Endothelial cell of umbilical vein (primary cell): ENCODE measurements at regions not wholly inside any gene's neighbourhood (a gene's known extent, or its start where the extent isn't known, plus 50 kb on each side); places are given as distances from the start of the nearest gene placed in this dataset.

ENCODE experiments used
- BruUV-seq: library from RNA; stranded (reverse); fragments of 400-500 nt; replicated peaks from 2 replicates; lab custom pipeline; 2021; lab: Mats Ljungman, UMichigan
- CTCF ChIA-PET: fragments of 300-600, 350-600 bp; sonication (Branson Sonifier 250); formaldehyde crosslinking; loops from one replicate; lab custom pipeline; 2021; ENCODE audit warnings: antibody characterized with exemption, inconsistent platforms; lab: Charles Lee
- POLR2A ChIA-PET: fragments of 300-600, 350-600 bp; sonication (Branson Sonifier 250); formaldehyde crosslinking; loops from one replicate; lab custom pipeline; 2021; ENCODE audit warnings: antibody characterized with exemption, inconsistent platforms; lab: Charles Lee
- DNase-seq: peaks from one replicate; pipeline ENCODE4 v3.0.0-alpha.2; 2011; ENCODE audit warnings: low read depth, low spot score
- FAIRE-seq: peaks from 2 replicates; lab custom pipeline; 2011; peaks lifted over from hg19 to GRCh38; lab: Jason Lieb, UNC
- H2AFZ ChIP-seq: 2 replicates; pipeline ENCODE4 v1.6.0; 2012; ENCODE audit warnings: low read depth, low read length, control low read depth, inconsistent platforms
- H3K27ac ChIP-seq: 2 replicates; pipeline ENCODE4 v1.5.1; 2011; ENCODE audit warnings: low read depth, mild to moderate bottlenecking, control low read depth, low read length, moderate library complexity; ENCODE audit not compliant: insufficient read depth
- H3K27me3 ChIP-seq, 2 experiments: 2 replicates each; pipeline versions ENCODE4 v1.6.0 to v1.6.1; 2011; ENCODE audit warnings: low read length in 2 of 2, mixed read lengths in 1 of 2; ENCODE audit not compliant: control insufficient read depth in 2 of 2, insufficient read depth in 2 of 2
- H3K36me3 ChIP-seq, 2 experiments: 2 replicates in 1 of 2; 3 replicates in 1 of 2; pipeline ENCODE4 v1.5.1; 2011; ENCODE audit warnings: low read length in 2 of 2, mild to moderate bottlenecking in 1 of 2, moderate library complexity in 1 of 2; ENCODE audit not compliant: control insufficient read depth in 2 of 2, insufficient read depth in 2 of 2; ENCODE audit errors: extremely low read depth in 1 of 2
- H3K4me1 ChIP-seq: 3 replicates; pipeline ENCODE4 v1.5.1; 2011; ENCODE audit warnings: mild to moderate bottlenecking, low read length; ENCODE audit not compliant: control insufficient read depth, insufficient read depth; ENCODE audit errors: extremely low read depth
- H3K4me2 ChIP-seq: 2 replicates; pipeline ENCODE4 v1.6.1; 2011; ENCODE audit warnings: low read length, control low read depth, mixed read lengths; ENCODE audit not compliant: insufficient read depth
- H3K4me3 ChIP-seq, 3 experiments: fragments of 200-600 bp in 1 of 3; sonication (generic), shearing (Covaris generic) in 1 of 3; replicated peaks in 1 of 3; 2 replicates each; pipeline ENCODE4 v1.5.1; 2011 to 2016; ENCODE audit warnings: control low read depth in 3 of 3, low read length in 3 of 3, mild to moderate bottlenecking in 2 of 3, inconsistent platforms in 1 of 3, low read depth in 1 of 3, moderate library complexity in 1 of 3; ENCODE audit not compliant: insufficient read depth in 1 of 3
- H3K79me2 ChIP-seq: 2 replicates; pipeline ENCODE4 v1.6.0; 2012; ENCODE audit warnings: low read length, inconsistent platforms; ENCODE audit not compliant: control insufficient read depth, insufficient read depth
- H3K9ac ChIP-seq: replicated peaks from 2 replicates; pipeline ENCODE3; 2011; ENCODE audit warnings: low read length, control low read depth; ENCODE audit not compliant: insufficient read depth; ENCODE audit errors: extremely low read depth
- H3K9me1 ChIP-seq: replicated peaks from 3 replicates; pipeline ENCODE4 v1.6.0; 2011; ENCODE audit warnings: mild to moderate bottlenecking, low read length; ENCODE audit not compliant: control insufficient read depth, insufficient read depth; ENCODE audit errors: extremely low read depth
- H3K9me3 ChIP-seq: replicated peaks from 2 replicates; pipeline ENCODE4 v1.5.1; 2012; ENCODE audit warnings: low read length, inconsistent platforms; ENCODE audit not compliant: control insufficient read depth, insufficient read depth
- H4K20me1 ChIP-seq: replicated peaks from 2 replicates; pipeline ENCODE3; 2011; ENCODE audit warnings: mild to moderate bottlenecking, low read length; ENCODE audit not compliant: control insufficient read depth, insufficient read depth; ENCODE audit errors: extremely low read depth
- EZH2 ChIP-seq: IDR thresholded peaks from 2 replicates; pipeline ENCODE4 v1.6.1; 2012; ENCODE audit warnings: borderline replicate concordance, low read depth, mild to moderate bottlenecking, moderate library complexity, low read length, inconsistent platforms; ENCODE audit not compliant: severe bottlenecking
- FOS ChIP-seq: IDR thresholded peaks from 2 replicates; pipeline ENCODE4 v1.6.1; 2011; ENCODE audit warnings: mild to moderate bottlenecking, low read length, moderate library complexity, borderline replicate concordance; ENCODE audit not compliant: insufficient read depth
- GATA2 ChIP-seq: IDR thresholded peaks from 2 replicates; pipeline ENCODE4 v1.7.0; 2011; ENCODE audit warnings: low read depth, mild to moderate bottlenecking, moderate library complexity, mixed read lengths, low read length; ENCODE audit not compliant: insufficient read length, insufficient read depth
- JUN ChIP-seq: IDR thresholded peaks from 2 replicates; pipeline ENCODE4 v1.6.1; 2011; ENCODE audit warnings: borderline replicate concordance, low read depth; ENCODE audit not compliant: insufficient read length, insufficient read depth
- MAX ChIP-seq: IDR thresholded peaks from 2 replicates; pipeline ENCODE4 v1.6.1; 2011; ENCODE audit not compliant: insufficient read depth, insufficient read length
- MYC ChIP-seq: IDR thresholded peaks from one replicate; pipeline ENCODE4 v1.6.1; 2011; ENCODE audit warnings: mild to moderate bottlenecking, low read depth, low read length
- POLR2A ChIP-seq: IDR thresholded peaks from 2 replicates; pipeline ENCODE4 v1.6.1; 2012; ENCODE audit warnings: low read depth, mild to moderate bottlenecking, control low read depth, low read length
- POLR2AphosphoS5 ChIP-seq: IDR thresholded peaks from 2 replicates; pipeline ENCODE4 v1.6.1; 2012; ENCODE audit warnings: low read depth, mild to moderate bottlenecking, control low read depth, low read length, moderate library complexity; ENCODE audit not compliant: insufficient read depth
- dilution Hi-C: fragments of 300-500 bp; cut with MboI; formaldehyde crosslinking; loops from one replicate; pipeline ENCODE4 v1.15.0; 2019; ENCODE audit warnings: low sequenced_read_pairs; ENCODE audit not compliant: extremely low pct_ligation_motif_present
- intact Hi-C: fragments of 100-400 bp; cut with micrococcal nuclease; formaldehyde crosslinking; loops from one replicate; pipeline ENCODE4 v1.10.0; 2022
- TF ChIP-seq, protein P1 (sequence below), 2 donors: IDR thresholded peaks; 1 replicate in 1 of 2; 2 replicates in 1 of 2; pipeline ENCODE4 v1.5.1; 2011; ENCODE audit warnings: low read length in 2 of 2, mild to moderate bottlenecking in 2 of 2, moderate library complexity in 2 of 2, control low read depth in 1 of 2, inconsistent platforms in 1 of 2, low read depth in 1 of 2; ENCODE audit not compliant: insufficient read depth in 1 of 2; ENCODE audit errors: extremely low read depth in 1 of 2

GRCh38 chr6:91242614-91242949 lies 655.7 kb upstream of the MAP3K7 start:
- Histone ChIP-seq H3K27me3 (no peaks in the 10 kb centered on the region), H4K20me1 (no peaks in the 10 kb centered on the region), H3K27ac (no peak overlapping the region), H3K4me1 (no peaks in the 10 kb centered on the region), H3K9me3 (no peaks in the 10 kb centered on the region), H3K36me3 (no peaks in the 10 kb centered on the region), H3K9ac (no peak overlapping the region), H3K79me2 (no peaks in the 10 kb centered on the region), H3K4me3 (no peak overlapping the region), H3K4me2 (no peak overlapping the region), H3K9me1 (no peaks in the 10 kb centered on the region), H2AFZ (no peak overlapping the region)
- no TSS peak for BruUV-seq
- CTCF ChIA-PET = no interaction called here
- intact Hi-C loops = no loop called here
- POLR2A ChIA-PET = no interaction called here
- no peak for DNase-seq
- no peak for FAIRE-seq
- dilution Hi-C loops = no loop called here
- no peak for TF ChIP-seq POLR2AphosphoS5
- TF ChIP-seq MAX = no peak
- TF ChIP-seq EZH2 = no peak
- TF ChIP-seq JUN = no peak
- no peak for TF ChIP-seq MYC
- TF ChIP-seq, protein P1, sequence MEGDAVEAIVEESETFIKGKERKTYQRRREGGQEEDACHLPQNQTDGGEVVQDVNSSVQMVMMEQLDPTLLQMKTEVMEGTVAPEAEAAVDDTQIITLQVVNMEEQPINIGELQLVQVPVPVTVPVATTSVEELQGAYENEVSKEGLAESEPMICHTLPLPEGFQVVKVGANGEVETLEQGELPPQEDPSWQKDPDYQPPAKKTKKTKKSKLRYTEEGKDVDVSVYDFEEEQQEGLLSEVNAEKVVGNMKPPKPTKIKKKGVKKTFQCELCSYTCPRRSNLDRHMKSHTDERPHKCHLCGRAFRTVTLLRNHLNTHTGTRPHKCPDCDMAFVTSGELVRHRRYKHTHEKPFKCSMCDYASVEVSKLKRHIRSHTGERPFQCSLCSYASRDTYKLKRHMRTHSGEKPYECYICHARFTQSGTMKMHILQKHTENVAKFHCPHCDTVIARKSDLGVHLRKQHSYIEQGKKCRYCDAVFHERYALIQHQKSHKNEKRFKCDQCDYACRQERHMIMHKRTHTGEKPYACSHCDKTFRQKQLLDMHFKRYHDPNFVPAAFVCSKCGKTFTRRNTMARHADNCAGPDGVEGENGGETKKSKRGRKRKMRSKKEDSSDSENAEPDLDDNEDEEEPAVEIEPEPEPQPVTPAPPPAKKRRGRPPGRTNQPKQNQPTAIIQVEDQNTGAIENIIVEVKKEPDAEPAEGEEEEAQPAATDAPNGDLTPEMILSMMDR (IDR thresholded peaks at IDR 0.05; ENCODE audit: extremely low read depth in 1 of 2, insufficient read depth in 1 of 2, low read depth in 1 of 2, low read length in 2 of 2) = no peak
- no peak for TF ChIP-seq POLR2A
- no peak for TF ChIP-seq FOS
- no peak for TF ChIP-seq GATA2
